ENCODE measurements at regions not wholly inside any gene's neighbourhood (a gene's known extent, or its start where the extent isn't known, plus 50 kb on each side); places are given as distances from the start of the nearest gene placed in this dataset.

DNA sequence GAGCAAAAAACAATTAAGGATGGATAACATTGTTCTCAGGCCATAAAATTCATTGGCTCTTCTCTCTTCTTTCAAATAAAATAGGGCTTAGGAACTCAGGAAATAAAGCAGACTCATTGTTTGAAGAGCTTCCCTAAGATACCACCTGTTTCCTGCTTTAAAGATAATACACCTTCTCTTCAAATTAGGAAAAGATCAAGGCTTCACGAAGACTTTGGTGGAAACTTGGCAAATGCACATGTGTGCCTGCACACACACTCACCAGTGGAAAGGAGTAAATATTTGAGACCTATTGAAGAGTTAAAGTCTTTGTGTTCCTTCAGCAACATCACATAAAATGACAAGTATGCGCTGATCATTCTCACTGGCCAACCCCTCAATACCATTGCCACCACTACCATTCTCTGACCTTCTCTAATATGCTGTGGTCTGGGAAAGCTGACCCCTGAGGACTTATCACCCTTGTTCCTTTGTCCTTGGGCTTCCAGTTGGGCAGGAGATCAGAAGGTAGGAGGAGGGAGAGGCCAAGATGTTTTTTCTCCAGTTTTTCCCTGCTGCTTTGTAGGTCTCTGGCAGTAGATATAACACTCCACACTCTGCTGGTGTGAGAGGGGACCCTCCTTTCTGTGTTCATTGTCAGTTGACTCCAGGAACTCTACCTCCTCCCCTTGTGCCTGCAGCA lies 53.5 kb upstream of the SPOPL start:
- no peak for TF ChIP-seq TAF1 (IDR thresholded peaks at IDR 0.05; ENCODE audit: low read depth)
- TF ChIP-seq EP300 (IDR thresholded peaks at IDR 0.05; ENCODE audit: borderline replicate concordance), result no peak
- TF ChIP-seq YY1 (IDR thresholded peaks at IDR 0.05; ENCODE audit: low read depth), result no peak
- TF ChIP-seq TEAD4 (IDR thresholded peaks at IDR 0.05), result no peak
- no peak for TF ChIP-seq NFIC (IDR thresholded peaks at IDR 0.05)
- TF ChIP-seq FOXM1 (IDR thresholded peaks at IDR 0.05; ENCODE audit: borderline replicate concordance, low read depth), result no peak
- no peak for TF ChIP-seq EGR1 (IDR thresholded peaks at IDR 0.05)

Data from Ishikawa (cell line).